ENCODE measurements at regions not wholly inside any gene's neighbourhood (a gene's known extent, or its start where the extent isn't known, plus 50 kb on each side); places are given as distances from the start of the nearest gene placed in this dataset.
"Not testable (repeated sequence)": the region's sequence is repeated elsewhere in the genome, so short reads cannot be mapped to it uniquely, and the experiment has no call there.

GRCh38 chr4:143819029-143819428 lies 86.3 kb downstream of the GYPE start:
- H3K9ac ChIP-seq (ENCODE audit: insufficient read length, low read depth), result no peak overlapping the region
- TF ChIP-seq ZNF274 (IDR thresholded peaks at IDR 0.05; ENCODE audit: low read depth, low read length) (no peak), YY1 (IDR thresholded peaks at IDR 0.05; ENCODE audit: insufficient read depth, insufficient read length) (no peak), SUZ12 (IDR thresholded peaks at IDR 0.05; ENCODE audit: extremely low read depth, insufficient read depth, insufficient read length) (no peak)
- no peaks in the 10 kb centered on the region for H3K9me3 ChIP-seq (ENCODE audit: insufficient read depth, low read length)
- no peaks in the 10 kb centered on the region for H3K4me1 ChIP-seq (ENCODE audit: insufficient read depth, insufficient read length)
- H3K36me3 ChIP-seq (ENCODE audit: insufficient read depth, insufficient read length, low read length), result no peaks in the 10 kb centered on the region
- no peak overlapping the region for H3K4me3 ChIP-seq (ENCODE audit: insufficient read length, low read depth)
- H3K27me3 ChIP-seq (ENCODE audit: insufficient read depth, insufficient read length), result no peaks in the 10 kb centered on the region
- DNase-seq (ENCODE audit: low read depth, low spot score), result no peak

- H3K27me3 ChIP-seq (ENCODE audit: insufficient read depth, insufficient read length); H3K9me3 ChIP-seq (ENCODE audit: insufficient read depth, low read length); H3K4me3 ChIP-seq (ENCODE audit: insufficient read length, low read depth); DNase-seq (ENCODE audit: low read depth, low spot score); H3K9ac ChIP-seq (ENCODE audit: insufficient read length, low read depth); H3K36me3 ChIP-seq (ENCODE audit: insufficient read depth, insufficient read length, low read length); H3K4me1 ChIP-seq (ENCODE audit: insufficient read depth, insufficient read length): not testable (repeated sequence)
These were observed 87.5 kb downstream of the GYPE start for GRCh38 chr4:143817866-143818265.

DNA sequence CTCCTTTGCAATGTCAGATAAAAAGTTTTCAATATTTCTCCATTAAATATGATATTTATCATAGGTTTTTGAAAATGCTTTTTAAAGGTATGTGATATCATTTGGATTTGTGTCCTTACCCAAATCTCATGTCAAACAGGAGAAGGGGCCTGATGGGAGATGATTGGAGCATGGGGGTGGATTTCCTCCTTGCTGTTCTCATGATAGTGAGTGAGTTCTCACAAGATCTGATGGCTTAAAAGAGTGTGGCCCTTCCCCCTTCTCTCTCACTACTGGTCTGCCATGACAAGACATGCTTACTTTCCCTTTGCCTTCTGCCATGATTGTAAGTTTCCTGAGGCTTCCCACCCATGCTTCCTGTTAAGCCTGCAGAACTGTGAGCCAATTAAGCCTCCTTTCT lies 90.0 kb downstream of the GYPE start:
- H3K27me3 ChIP-seq (ENCODE audit: insufficient read depth, insufficient read length); H3K9ac ChIP-seq (ENCODE audit: insufficient read length, low read depth); H3K4me1 ChIP-seq (ENCODE audit: insufficient read depth, insufficient read length); H3K4me3 ChIP-seq (ENCODE audit: insufficient read length, low read depth); DNase-seq (ENCODE audit: low read depth, low spot score); H3K9me3 ChIP-seq (ENCODE audit: insufficient read depth, low read length); H3K36me3 ChIP-seq (ENCODE audit: insufficient read depth, insufficient read length, low read length): not testable (repeated sequence)

DNA sequence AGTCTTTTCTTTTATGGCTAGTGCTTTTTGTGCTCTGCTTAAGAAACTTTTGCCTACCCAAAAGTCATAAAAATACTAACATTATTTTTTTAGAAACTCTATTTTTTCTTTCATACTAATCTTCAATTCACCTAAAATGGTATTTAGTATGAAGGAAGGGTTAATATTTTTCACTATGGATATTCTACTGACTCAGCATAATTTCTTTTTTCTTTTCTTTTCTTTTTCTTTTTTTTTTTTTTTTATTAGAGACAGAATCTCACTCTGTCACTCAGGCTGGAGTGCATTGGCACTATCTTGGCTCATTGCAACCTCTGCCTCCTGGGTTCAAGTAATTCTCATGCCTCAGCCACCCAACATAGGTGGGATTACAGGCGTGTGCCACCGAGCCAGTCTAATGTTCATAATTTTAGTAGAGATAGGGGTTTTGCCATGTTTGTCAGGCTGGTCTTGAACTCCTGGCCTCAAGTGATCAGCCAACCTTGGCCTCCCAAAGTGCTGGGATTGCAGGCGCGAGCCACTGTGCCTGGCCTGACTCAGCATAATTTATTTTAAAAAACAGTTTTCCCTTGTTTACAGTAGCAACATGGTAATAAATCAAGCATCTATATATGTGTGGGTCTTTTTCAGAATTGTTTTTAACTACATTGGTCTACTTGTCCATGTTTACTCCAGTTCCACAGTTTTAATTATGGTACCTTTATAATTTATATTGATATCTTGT lies 91.8 kb downstream of the GYPE start:
- not testable (repeated sequence) for H3K4me3 ChIP-seq (ENCODE audit: insufficient read length, low read depth); DNase-seq (ENCODE audit: low read depth, low spot score); H3K9me3 ChIP-seq (ENCODE audit: insufficient read depth, low read length)

DNA sequence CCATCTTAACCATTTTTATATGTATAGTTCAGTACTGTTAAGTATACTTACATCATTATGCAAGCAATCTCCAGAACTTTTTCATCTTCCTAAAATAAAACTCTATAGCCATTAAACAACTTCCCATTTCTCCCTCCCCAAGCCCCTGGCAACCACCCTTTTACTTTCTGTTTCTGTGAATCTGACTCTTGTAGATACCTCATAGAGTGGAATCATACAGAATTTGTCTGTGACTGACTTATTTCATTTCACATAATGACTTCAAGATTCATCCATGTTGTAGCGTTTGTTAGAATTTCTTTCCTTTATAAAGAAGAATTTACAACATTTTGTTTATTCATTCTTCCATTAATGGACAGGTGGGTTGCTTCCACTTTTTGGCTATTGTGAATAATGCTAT lies 91.2 kb upstream of the FREM3 start:
- not testable (repeated sequence) for H3K27me3 ChIP-seq (ENCODE audit: insufficient read depth, insufficient read length); DNase-seq (ENCODE audit: low read depth, low spot score)

More for the DNA sequence above, 91.8 kb downstream of the GYPE start:
- H3K27me3 ChIP-seq (ENCODE audit: insufficient read depth, insufficient read length); H3K9ac ChIP-seq (ENCODE audit: insufficient read length, low read depth); H3K4me1 ChIP-seq (ENCODE audit: insufficient read depth, insufficient read length); H3K36me3 ChIP-seq (ENCODE audit: insufficient read depth, insufficient read length, low read length): not testable (repeated sequence)

GRCh38 chr4:143790425-143790824 lies 90.0 kb upstream of the FREM3 start:
- H3K4me1 ChIP-seq (ENCODE audit: insufficient read depth, insufficient read length); H3K27me3 ChIP-seq (ENCODE audit: insufficient read depth, insufficient read length); H3K4me3 ChIP-seq (ENCODE audit: insufficient read length, low read depth); H3K9me3 ChIP-seq (ENCODE audit: insufficient read depth, low read length); H3K9ac ChIP-seq (ENCODE audit: insufficient read length, low read depth); DNase-seq (ENCODE audit: low read depth, low spot score); H3K36me3 ChIP-seq (ENCODE audit: insufficient read depth, insufficient read length, low read length): not testable (repeated sequence)

More for the DNA sequence above, 91.2 kb upstream of the FREM3 start:
- H3K36me3 ChIP-seq (ENCODE audit: insufficient read depth, insufficient read length, low read length); H3K9me3 ChIP-seq (ENCODE audit: insufficient read depth, low read length); H3K4me1 ChIP-seq (ENCODE audit: insufficient read depth, insufficient read length); H3K9ac ChIP-seq (ENCODE audit: insufficient read length, low read depth); H3K4me3 ChIP-seq (ENCODE audit: insufficient read length, low read depth): not testable (repeated sequence)

GRCh38 chr4:143789618-143790017 lies 89.1 kb upstream of the FREM3 start:
- H3K4me1 ChIP-seq (ENCODE audit: insufficient read depth, insufficient read length); H3K27me3 ChIP-seq (ENCODE audit: insufficient read depth, insufficient read length); H3K9ac ChIP-seq (ENCODE audit: insufficient read length, low read depth); H3K36me3 ChIP-seq (ENCODE audit: insufficient read depth, insufficient read length, low read length); DNase-seq (ENCODE audit: low read depth, low spot score); H3K9me3 ChIP-seq (ENCODE audit: insufficient read depth, low read length); H3K4me3 ChIP-seq (ENCODE audit: insufficient read length, low read depth): not testable (repeated sequence)

DNA sequence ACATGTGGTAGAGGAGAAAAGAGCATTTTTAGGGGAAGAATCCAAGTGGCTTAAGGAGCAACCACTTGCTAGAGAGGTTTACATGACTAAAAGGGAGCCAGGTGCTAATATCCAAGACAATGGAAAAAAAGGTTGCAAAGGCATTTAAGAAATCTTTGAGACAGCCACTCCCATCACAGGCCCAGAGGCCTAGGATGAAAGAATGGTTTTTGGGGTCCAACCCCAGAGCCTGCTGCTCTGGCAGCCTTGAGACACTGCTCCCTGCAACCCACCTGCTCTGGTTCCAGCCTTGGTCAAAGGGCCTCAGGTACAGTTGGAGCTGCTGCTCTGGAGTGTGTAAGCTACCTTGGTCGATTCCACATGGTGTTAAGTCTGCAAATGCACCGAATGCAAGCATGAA lies 84.1 kb upstream of the FREM3 start:
- Histone ChIP-seq H3K4me1 (ENCODE audit: insufficient read depth, insufficient read length) (no peaks in the 10 kb centered on the region), H3K4me3 (ENCODE audit: insufficient read length, low read depth) (no peak overlapping the region), H3K9me3 (ENCODE audit: insufficient read depth, low read length) (peaks cover 9% of the 10 kb centered on the region; the same call in 1 of the 2 replicates), H3K9ac (ENCODE audit: insufficient read length, low read depth) (no peak overlapping the region), H3K36me3 (ENCODE audit: insufficient read depth, insufficient read length, low read length) (no peaks in the 10 kb centered on the region), H3K27me3 (ENCODE audit: insufficient read depth, insufficient read length) (no peaks in the 10 kb centered on the region)
- DNase-seq (ENCODE audit: low read depth, low spot score), result no peak
- TF ChIP-seq SUZ12 (IDR thresholded peaks at IDR 0.05; ENCODE audit: extremely low read depth, insufficient read depth, insufficient read length) (no peak), ZNF274 (IDR thresholded peaks at IDR 0.05; ENCODE audit: low read depth, low read length) (no peak), YY1 (IDR thresholded peaks at IDR 0.05; ENCODE audit: insufficient read depth, insufficient read length) (no peak)

Data from NT2/D1 (cell line).